B cell (primary cell): ENCODE measurements at regions not wholly inside any gene's neighbourhood (a gene's known extent, or its start where the extent isn't known, plus 50 kb on each side); places are given as distances from the start of the nearest gene placed in this dataset.

Experiments
- ATAC-seq: fragments of 200-7000 bp; cut with Tn5 transposase; one replicate; pipeline ENCODE4 v1.10.0; 2021; ENCODE audit warnings: low read depth, mild to moderate bottlenecking, moderate number of reproducible peaks, moderate library complexity
- CTCF ChIA-PET: fragments of 350-600 bp; sonication (Branson Sonifier 250); formaldehyde crosslinking; loops from one replicate; lab custom pipeline; 2021; ENCODE audit warnings: antibody characterized with exemption, inconsistent platforms; lab: Charles Lee
- POLR2A ChIA-PET: fragments of 350-600 bp; sonication (Branson Sonifier 250); formaldehyde crosslinking; loops from one replicate; lab custom pipeline; 2021; ENCODE audit warnings: antibody characterized with exemption; lab: Charles Lee
- DNase-seq: peaks from one replicate; pipeline ENCODE4 v3.0.0; 2013
- H2AFZ ChIP-seq: 2 replicates; pipeline ENCODE4 v1.6.1; 2012; ENCODE audit warnings: mild to moderate bottlenecking, low read depth, low read length; ENCODE audit not compliant: insufficient read depth, poor library complexity, severe bottlenecking
- H3K27ac ChIP-seq, 2 donors: 1 replicate in 1 of 2; 2 replicates in 1 of 2; pipeline ENCODE4 v1.5.1; 2012 to 2013; ENCODE audit warnings: low read length in 2 of 2, mild to moderate bottlenecking in 2 of 2, moderate library complexity in 1 of 2
- H3K27me3 ChIP-seq, 4 experiments: fragments of 200-600 bp in 1 of 4; sonication (generic) in 1 of 4; replicated peaks in 1 of 4; 1 replicate in 2 of 4; 2 replicates in 2 of 4; pipeline versions ENCODE4 v1.6.1 to v1.7.0; 2013 to 2016; ENCODE audit warnings: low read length in 3 of 4, mild to moderate bottlenecking in 2 of 4, mixed read lengths in 1 of 4, moderate library complexity in 1 of 4; ENCODE audit not compliant: insufficient read depth in 4 of 4, control insufficient read depth in 3 of 4; ENCODE audit errors: control extremely low read depth in 1 of 4
- H3K36me3 ChIP-seq, 2 experiments: replicated peaks in 1 of 2; 1 replicate in 1 of 2; 2 replicates in 1 of 2; pipeline versions ENCODE4 v1.6.1 to v1.7.1; 2013; ENCODE audit warnings: low read length in 1 of 2; ENCODE audit not compliant: insufficient read depth in 2 of 2, control insufficient read depth in 1 of 2; ENCODE audit errors: control extremely low read depth in 1 of 2, extremely low read depth in 1 of 2
- H3K4me1 ChIP-seq, 2 donors: fragments of 200-600 bp in 1 of 2; sonication (generic) in 1 of 2; 1 replicate in 1 of 2; 2 replicates in 1 of 2; pipeline versions ENCODE4 v1.5.1 to v1.6.1; 2013 to 2017; ENCODE audit warnings: low read length in 2 of 2; ENCODE audit not compliant: control insufficient read depth in 2 of 2, insufficient read depth in 2 of 2
- H3K4me2 ChIP-seq: replicated peaks from 2 replicates; pipeline ENCODE3; 2012; ENCODE audit warnings: mild to moderate bottlenecking, low read depth, low read length; ENCODE audit not compliant: poor library complexity, severe bottlenecking
- H3K4me3 ChIP-seq, 5 experiments: fragments of 200-600 bp in 1 of 5; sonication (generic) in 1 of 5; 1 replicate in 3 of 5; 2 replicates in 2 of 5; pipeline versions ENCODE4 v1.5.1 to v1.7.0; 2011 to 2016; ENCODE audit warnings: low read length in 4 of 5, mild to moderate bottlenecking in 4 of 5, low read depth in 2 of 5, control low read depth in 1 of 5, moderate library complexity in 1 of 5; ENCODE audit not compliant: insufficient read depth in 1 of 5; ENCODE audit errors: control extremely low read depth in 1 of 5, extremely low read depth in 1 of 5
- H3K79me2 ChIP-seq: fragments of 200-600 bp; sonication (generic); one replicate; pipeline ENCODE4 v1.6.0; 2016; ENCODE audit warnings: low read length; ENCODE audit not compliant: control insufficient read depth, insufficient read depth
- H3K9ac ChIP-seq: fragments of 200-600 bp; sonication (generic); 2 replicates; pipeline ENCODE4 v1.6.1; 2017; ENCODE audit warnings: mild to moderate bottlenecking, low read length, moderate library complexity
- H3K9me3 ChIP-seq, 3 donors: one replicate each; pipeline versions ENCODE4 v1.6.1 to v1.7.1; 2013; ENCODE audit warnings: low read length in 2 of 3; ENCODE audit not compliant: control insufficient read depth in 2 of 3, insufficient read depth in 1 of 3; ENCODE audit errors: control extremely low read depth in 1 of 3
- H4K20me1 ChIP-seq: 2 replicates; pipeline ENCODE4 v1.6.0; 2012; ENCODE audit warnings: mild to moderate bottlenecking, low read length; ENCODE audit not compliant: insufficient read depth, control insufficient read depth, poor library complexity, severe bottlenecking
- H3K27ac Mint-ChIP-seq: one replicate; pipeline ENCODE4 v1.8.0; 2021; ENCODE audit warnings: mixed read lengths
- H3K27me3 Mint-ChIP-seq: one replicate; pipeline ENCODE4 v1.8.0; 2021; ENCODE audit warnings: mixed read lengths
- H3K4me1 Mint-ChIP-seq: one replicate; pipeline ENCODE4 v1.8.0; 2021; ENCODE audit warnings: mixed read lengths
- H3K4me3 Mint-ChIP-seq: one replicate; pipeline ENCODE4 v1.8.0; 2021; ENCODE audit warnings: mixed read lengths
- H3K9me3 Mint-ChIP-seq: one replicate; pipeline ENCODE4 v1.8.0; 2022; ENCODE audit warnings: mixed read lengths; ENCODE audit not compliant: insufficient read depth
- EZH2 ChIP-seq: IDR thresholded peaks from 2 replicates; pipeline ENCODE4 v1.6.1; 2012; ENCODE audit warnings: borderline replicate concordance, low read depth, mild to moderate bottlenecking, moderate library complexity, low read length; ENCODE audit not compliant: insufficient read depth, poor library complexity, severe bottlenecking
- whole genome bisulfite sequencing: methylation state at CpG from one replicate; pipeline ENCODE4 v1.1.5; 2013; ENCODE audit warnings: missing lambda C conversion rate; ENCODE audit not compliant: insufficient coverage; 5-methylcytosine and 5-hydroxymethylcytosine counted together
- intact Hi-C: fragments of 100-400 bp; cut with micrococcal nuclease; formaldehyde crosslinking; loops from one replicate; pipeline ENCODE4 v1.10.0; 2022
- TF ChIP-seq, protein P1 (sequence below): fragments of 200-600 bp; IDR thresholded peaks from one replicate; pipeline ENCODE4 v1.8.0; 2022; ENCODE audit warnings: antibody characterized with exemption, mild to moderate bottlenecking

DNA sequence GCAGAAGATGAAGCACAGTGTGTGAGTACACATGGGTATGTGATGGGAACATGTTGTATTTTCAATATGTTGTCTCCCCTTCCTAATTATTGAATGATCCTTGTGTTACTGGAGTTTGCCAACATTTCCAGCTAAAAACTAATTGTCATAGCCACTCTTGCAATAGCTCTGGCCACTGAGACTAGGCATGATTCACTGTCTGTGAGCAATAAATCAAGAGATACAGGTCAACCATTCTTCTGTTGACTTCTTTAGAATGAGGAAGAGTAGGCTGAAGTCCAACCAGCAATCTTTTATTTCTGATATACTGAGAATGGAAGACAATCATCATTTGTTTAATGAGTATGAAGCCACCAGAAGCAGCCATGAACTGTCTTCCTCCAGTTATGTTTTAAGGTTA, 413.9 kb downstream of the SLITRK5 start:
- Histone ChIP-seq H3K4me1 (no peaks in the 10 kb centered on the region), H3K9me3 (no peaks in the 10 kb centered on the region), H3K9ac (no peak overlapping the region), H3K36me3 (no peaks in the 10 kb centered on the region), H3K4me2 (no peak overlapping the region), H3K79me2 (no peaks in the 10 kb centered on the region), H2AFZ (no peak overlapping the region), H3K27me3 (no peaks in the 10 kb centered on the region), H4K20me1 (no peaks in the 10 kb centered on the region), H3K27ac (no peak overlapping the region), H3K4me3 (no peak overlapping the region)
- no peak overlapping the region for H3K27ac Mint-ChIP-seq
- H3K4me3 Mint-ChIP-seq, result no peak overlapping the region
- intact Hi-C loops, result no loop called here
- no peak for ATAC-seq
- H3K4me1 Mint-ChIP-seq, result no peaks in the 10 kb centered on the region
- H3K9me3 Mint-ChIP-seq, result no peaks in the 10 kb centered on the region
- ChIA-PET POLR2A (no interaction called here), CTCF (no interaction called here)
- DNase-seq, result no peak
- TF ChIP-seq, protein P1, sequence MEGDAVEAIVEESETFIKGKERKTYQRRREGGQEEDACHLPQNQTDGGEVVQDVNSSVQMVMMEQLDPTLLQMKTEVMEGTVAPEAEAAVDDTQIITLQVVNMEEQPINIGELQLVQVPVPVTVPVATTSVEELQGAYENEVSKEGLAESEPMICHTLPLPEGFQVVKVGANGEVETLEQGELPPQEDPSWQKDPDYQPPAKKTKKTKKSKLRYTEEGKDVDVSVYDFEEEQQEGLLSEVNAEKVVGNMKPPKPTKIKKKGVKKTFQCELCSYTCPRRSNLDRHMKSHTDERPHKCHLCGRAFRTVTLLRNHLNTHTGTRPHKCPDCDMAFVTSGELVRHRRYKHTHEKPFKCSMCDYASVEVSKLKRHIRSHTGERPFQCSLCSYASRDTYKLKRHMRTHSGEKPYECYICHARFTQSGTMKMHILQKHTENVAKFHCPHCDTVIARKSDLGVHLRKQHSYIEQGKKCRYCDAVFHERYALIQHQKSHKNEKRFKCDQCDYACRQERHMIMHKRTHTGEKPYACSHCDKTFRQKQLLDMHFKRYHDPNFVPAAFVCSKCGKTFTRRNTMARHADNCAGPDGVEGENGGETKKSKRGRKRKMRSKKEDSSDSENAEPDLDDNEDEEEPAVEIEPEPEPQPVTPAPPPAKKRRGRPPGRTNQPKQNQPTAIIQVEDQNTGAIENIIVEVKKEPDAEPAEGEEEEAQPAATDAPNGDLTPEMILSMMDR, result no peak
- H3K27me3 Mint-ChIP-seq, result no peaks in the 10 kb centered on the region

DNA sequence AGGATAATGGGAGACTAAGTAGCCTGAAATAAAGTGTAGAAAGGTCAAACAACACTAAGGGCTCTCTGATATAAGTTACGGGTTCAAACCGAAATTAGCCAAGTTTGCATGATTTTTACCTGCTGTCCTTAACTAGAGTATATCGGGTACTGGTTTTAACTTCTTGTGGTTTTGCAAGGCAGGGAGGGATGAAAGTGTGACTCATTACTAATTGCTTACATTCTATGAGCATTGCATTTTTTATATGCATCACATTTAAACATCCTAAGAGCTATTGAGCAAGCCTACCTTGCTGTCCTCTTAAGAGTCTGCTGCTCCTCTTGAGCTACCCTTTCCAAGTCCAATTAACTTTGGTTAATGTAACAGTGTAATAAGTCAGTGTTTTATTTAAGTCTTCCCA, 415.4 kb downstream of the SLITRK5 start:
- intact Hi-C loops, result no loop called here
- Histone ChIP-seq H3K79me2 (no peaks in the 10 kb centered on the region), H3K4me3 (no peak overlapping the region), H2AFZ (no peak overlapping the region), H3K4me1 (no peaks in the 10 kb centered on the region), H3K4me2 (no peak overlapping the region), H4K20me1 (no peaks in the 10 kb centered on the region), H3K27ac (no peak overlapping the region), H3K9me3 (no peaks in the 10 kb centered on the region), H3K27me3 (no peaks in the 10 kb centered on the region), H3K36me3 (no peaks in the 10 kb centered on the region), H3K9ac (no peak overlapping the region)
- DNase-seq (no peak), ATAC-seq (no peak)
- Mint-ChIP-seq H3K4me1 (no peaks in the 10 kb centered on the region), H3K27me3 (no peaks in the 10 kb centered on the region), H3K27ac (no peak overlapping the region), H3K4me3 (no peak overlapping the region), H3K9me3 (no peaks in the 10 kb centered on the region)
- ChIA-PET CTCF (no interaction called here), POLR2A (no interaction called here)
- no CpG with 5 or more reads among the region's 3 CpGs for WGBS
- TF ChIP-seq EZH2, result no peak
- TF ChIP-seq, protein P1, result no peak
